ENCODE measurements at regions not wholly inside any gene's neighbourhood (a gene's known extent, or its start where the extent isn't known, plus 50 kb on each side); places are given as distances from the start of the nearest gene placed in this dataset.
"Not testable (repeated sequence)": the region's sequence is repeated elsewhere in the genome, so short reads cannot be mapped to it uniquely, and the experiment has no call there.

GRCh38 chr3:26029321-26029720, 239.4 kb downstream of the OXSM start:
- Histone ChIP-seq H3K4me2 (ENCODE audit: insufficient read depth, low read length) (no peak overlapping the region), H3K4me3 (ENCODE audit: low read depth in 1 of 2, low read length in 2 of 2) (no peak overlapping the region), H2AFZ (ENCODE audit: low read depth, low read length) (no peak overlapping the region), H3K9ac (ENCODE audit: low read depth, low read length) (no peak overlapping the region), H4K20me1 (ENCODE audit: insufficient read depth, low read length) (no peaks in the 10 kb centered on the region), H3K4me1 (ENCODE audit: insufficient read depth, low read length) (no peaks in the 10 kb centered on the region), H3K79me2 (ENCODE audit: insufficient read depth, low read length) (no peaks in the 10 kb centered on the region), H3K27ac (ENCODE audit: low read length) (no peak overlapping the region), H3K27me3 (ENCODE audit: insufficient read depth, low read length, poor library complexity) (no peaks in the 10 kb centered on the region), H3K9me3 (ENCODE audit: insufficient read depth, low read length, severe bottlenecking) (no peaks in the 10 kb centered on the region), H3K36me3 (ENCODE audit: insufficient read depth, low read length) (no peaks in the 10 kb centered on the region)
- no peak for DNase-seq
- ATAC-seq (ENCODE audit: insufficient read depth, low read depth): no peak
- TF ChIP-seq EZH2 (IDR thresholded peaks at IDR 0.05; ENCODE audit: borderline replicate concordance, low read depth, low read length, severe bottlenecking): no peak
- TF ChIP-seq, protein P1, sequence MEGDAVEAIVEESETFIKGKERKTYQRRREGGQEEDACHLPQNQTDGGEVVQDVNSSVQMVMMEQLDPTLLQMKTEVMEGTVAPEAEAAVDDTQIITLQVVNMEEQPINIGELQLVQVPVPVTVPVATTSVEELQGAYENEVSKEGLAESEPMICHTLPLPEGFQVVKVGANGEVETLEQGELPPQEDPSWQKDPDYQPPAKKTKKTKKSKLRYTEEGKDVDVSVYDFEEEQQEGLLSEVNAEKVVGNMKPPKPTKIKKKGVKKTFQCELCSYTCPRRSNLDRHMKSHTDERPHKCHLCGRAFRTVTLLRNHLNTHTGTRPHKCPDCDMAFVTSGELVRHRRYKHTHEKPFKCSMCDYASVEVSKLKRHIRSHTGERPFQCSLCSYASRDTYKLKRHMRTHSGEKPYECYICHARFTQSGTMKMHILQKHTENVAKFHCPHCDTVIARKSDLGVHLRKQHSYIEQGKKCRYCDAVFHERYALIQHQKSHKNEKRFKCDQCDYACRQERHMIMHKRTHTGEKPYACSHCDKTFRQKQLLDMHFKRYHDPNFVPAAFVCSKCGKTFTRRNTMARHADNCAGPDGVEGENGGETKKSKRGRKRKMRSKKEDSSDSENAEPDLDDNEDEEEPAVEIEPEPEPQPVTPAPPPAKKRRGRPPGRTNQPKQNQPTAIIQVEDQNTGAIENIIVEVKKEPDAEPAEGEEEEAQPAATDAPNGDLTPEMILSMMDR (IDR thresholded peaks at IDR 0.05; ENCODE audit: borderline replicate concordance, extremely low read depth, low read length, poor library complexity, severe bottlenecking): no peak

DNA sequence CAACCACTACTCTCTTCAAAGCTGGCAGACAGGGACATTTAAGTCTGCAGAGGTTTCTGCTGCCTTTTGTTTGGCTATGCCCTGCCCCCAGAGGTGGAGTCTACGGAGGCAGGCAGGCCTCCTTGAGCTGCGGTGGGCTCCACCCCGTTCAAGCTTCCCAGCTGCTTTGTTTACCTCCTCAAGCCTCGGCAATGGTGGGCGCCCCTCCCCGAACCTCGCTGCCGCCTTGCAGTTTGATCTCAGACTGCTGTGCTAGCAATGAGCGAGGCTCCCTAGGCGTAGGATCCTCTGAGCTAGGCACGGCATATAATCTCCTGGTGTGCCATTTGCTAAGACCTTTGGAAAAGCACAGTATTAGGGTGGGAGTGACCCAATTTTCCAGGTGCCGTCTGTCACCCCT, 252.2 kb downstream of the OXSM start:
- H3K36me3 ChIP-seq (ENCODE audit: insufficient read depth, low read length); H3K27me3 ChIP-seq (ENCODE audit: insufficient read depth, low read length, poor library complexity); H2AFZ ChIP-seq (ENCODE audit: low read depth, low read length); H4K20me1 ChIP-seq (ENCODE audit: insufficient read depth, low read length); ATAC-seq (ENCODE audit: insufficient read depth, low read depth); DNase-seq; H3K79me2 ChIP-seq (ENCODE audit: insufficient read depth, low read length); H3K27ac ChIP-seq (ENCODE audit: low read length); H3K4me3 ChIP-seq (ENCODE audit: low read depth in 1 of 2, low read length in 2 of 2); H3K4me1 ChIP-seq (ENCODE audit: insufficient read depth, low read length); H3K4me2 ChIP-seq (ENCODE audit: insufficient read depth, low read length); H3K9me3 ChIP-seq (ENCODE audit: insufficient read depth, low read length, severe bottlenecking); H3K9ac ChIP-seq (ENCODE audit: low read depth, low read length): not testable (repeated sequence)

- DNase-seq (no peak), ATAC-seq (ENCODE audit: insufficient read depth, low read depth) (no peak)
- no peaks in the 10 kb centered on the region for H3K27me3 ChIP-seq (ENCODE audit: insufficient read depth, low read length, poor library complexity)
- no peak overlapping the region for H3K4me2 ChIP-seq (ENCODE audit: insufficient read depth, low read length)
- H3K79me2 ChIP-seq (ENCODE audit: insufficient read depth, low read length): no peaks in the 10 kb centered on the region
- H3K9me3 ChIP-seq (ENCODE audit: insufficient read depth, low read length, severe bottlenecking): no peaks in the 10 kb centered on the region
- no peaks in the 10 kb centered on the region for H3K36me3 ChIP-seq (ENCODE audit: insufficient read depth, low read length)
- no peaks in the 10 kb centered on the region for H3K4me1 ChIP-seq (ENCODE audit: insufficient read depth, low read length)
- no peak overlapping the region for H3K4me3 ChIP-seq (ENCODE audit: low read depth in 1 of 2, low read length in 2 of 2)
- no peaks in the 10 kb centered on the region for H4K20me1 ChIP-seq (ENCODE audit: insufficient read depth, low read length)
- H2AFZ ChIP-seq (ENCODE audit: low read depth, low read length): no peak overlapping the region
- no peak overlapping the region for H3K27ac ChIP-seq (ENCODE audit: low read length)
- TF ChIP-seq, protein P1 (IDR thresholded peaks at IDR 0.05; ENCODE audit: borderline replicate concordance, extremely low read depth, low read length, poor library complexity, severe bottlenecking): no peak
- TF ChIP-seq EZH2 (IDR thresholded peaks at IDR 0.05; ENCODE audit: borderline replicate concordance, low read depth, low read length, severe bottlenecking): no peak
- H3K9ac ChIP-seq (ENCODE audit: low read depth, low read length): no peak overlapping the region
Measured at GRCh38 chr3:26049951-26050350, 260.1 kb downstream of the OXSM start.

- Histone ChIP-seq H3K4me3 (ENCODE audit: low read depth in 1 of 2, low read length in 2 of 2) (no peak overlapping the region), H3K79me2 (ENCODE audit: insufficient read depth, low read length) (no peaks in the 10 kb centered on the region), H3K4me2 (ENCODE audit: insufficient read depth, low read length) (no peak overlapping the region), H3K4me1 (ENCODE audit: insufficient read depth, low read length) (no peaks in the 10 kb centered on the region), H3K27me3 (ENCODE audit: insufficient read depth, low read length, poor library complexity) (no peaks in the 10 kb centered on the region), H4K20me1 (ENCODE audit: insufficient read depth, low read length) (no peaks in the 10 kb centered on the region), H3K9ac (ENCODE audit: low read depth, low read length) (no peak overlapping the region), H2AFZ (ENCODE audit: low read depth, low read length) (no peak overlapping the region), H3K9me3 (ENCODE audit: insufficient read depth, low read length, severe bottlenecking) (no peaks in the 10 kb centered on the region), H3K27ac (ENCODE audit: low read length) (no peak overlapping the region), H3K36me3 (ENCODE audit: insufficient read depth, low read length) (no peaks in the 10 kb centered on the region)
- ATAC-seq (ENCODE audit: insufficient read depth, low read depth): no peak
- DNase-seq: no peak
- TF ChIP-seq EZH2 (IDR thresholded peaks at IDR 0.05; ENCODE audit: borderline replicate concordance, low read depth, low read length, severe bottlenecking): no peak
- TF ChIP-seq, protein P1 (IDR thresholded peaks at IDR 0.05; ENCODE audit: borderline replicate concordance, extremely low read depth, low read length, poor library complexity, severe bottlenecking): no peak
Measured at GRCh38 chr3:26050776-26051175, 260.9 kb downstream of the OXSM start.

Data from DND-41 (cell line).